ENCODE measurements at regions not wholly inside any gene's neighbourhood (a gene's known extent, or its start where the extent isn't known, plus 50 kb on each side); places are given as distances from the start of the nearest gene placed in this dataset.
"Not testable (repeated sequence)": the region's sequence is repeated elsewhere in the genome, so short reads cannot be mapped to it uniquely, and the experiment has no call there.

DNA sequence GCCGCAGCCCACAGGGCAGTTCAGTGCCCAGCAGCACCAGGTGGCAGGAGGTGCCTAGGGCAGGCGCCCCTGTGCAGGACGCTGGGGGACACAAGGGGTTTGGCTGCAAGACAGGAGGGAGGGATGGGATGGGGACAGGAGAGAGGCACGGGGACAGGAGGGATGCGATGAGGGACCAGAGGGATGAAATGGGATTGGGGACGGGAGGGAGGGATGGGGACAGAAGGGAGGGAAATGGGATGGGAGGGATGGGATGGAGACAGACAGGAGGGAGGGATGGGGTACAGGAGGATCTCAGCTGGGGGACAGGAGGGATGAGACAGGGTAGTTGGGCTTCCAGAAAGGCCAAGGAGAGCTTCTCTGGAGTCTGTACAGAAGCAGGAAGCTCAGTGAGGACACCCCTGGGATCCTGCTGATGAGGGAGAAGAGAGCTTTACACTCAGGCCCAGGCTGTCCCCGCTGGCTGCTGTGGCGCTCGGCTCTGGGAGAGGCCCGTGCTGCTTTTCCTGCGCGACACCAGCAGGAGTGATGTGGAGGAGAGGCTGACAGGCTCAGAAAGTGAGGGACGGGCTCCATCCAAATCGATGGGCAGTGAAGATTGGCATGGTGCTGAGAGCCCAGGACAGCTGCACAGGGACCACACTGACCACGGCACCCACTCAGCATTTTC, 400.8 kb downstream of the SMOC2 start:
- DNase-seq: no peak

DNA sequence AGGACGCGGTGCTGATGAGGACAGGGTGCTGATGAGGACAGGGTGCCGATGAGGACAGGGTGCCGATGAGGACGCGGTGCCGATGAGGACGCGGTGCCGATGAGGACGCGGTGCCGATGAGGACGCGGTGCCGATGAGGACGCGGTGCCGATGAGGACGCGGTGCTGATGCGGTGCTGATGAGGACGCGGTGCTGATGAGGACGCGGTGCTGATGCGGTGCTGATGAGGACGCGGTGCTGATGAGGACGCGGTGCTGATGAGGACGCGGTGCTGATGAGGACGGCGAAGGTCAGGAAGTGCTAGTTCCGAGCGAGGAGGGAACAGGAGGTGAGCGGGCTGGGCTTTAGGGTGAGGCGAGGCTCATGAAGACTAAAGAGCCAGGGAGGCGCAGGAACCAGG, 399.9 kb downstream of the SMOC2 start:
- not testable (repeated sequence) for DNase-seq

DNA sequence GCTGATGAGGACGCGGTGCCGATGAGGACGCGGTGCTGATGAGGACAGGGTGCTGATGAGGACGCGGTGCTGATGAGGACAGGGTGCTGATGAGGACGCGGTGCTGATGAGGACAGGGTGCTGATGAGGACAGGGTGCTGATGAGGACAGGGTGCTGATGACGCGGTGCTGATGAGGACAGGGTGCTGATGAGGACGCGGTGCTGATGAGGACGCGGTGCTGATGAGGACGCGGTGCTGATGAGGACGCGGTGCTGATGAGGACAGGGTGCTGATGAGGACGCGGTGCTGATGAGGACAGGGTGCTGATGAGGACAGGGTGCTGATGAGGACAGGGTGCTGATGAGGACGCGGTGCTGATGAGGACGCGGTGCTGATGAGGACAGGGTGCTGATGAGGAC, 399.3 kb downstream of the SMOC2 start:
- not testable (repeated sequence) for DNase-seq

DNA sequence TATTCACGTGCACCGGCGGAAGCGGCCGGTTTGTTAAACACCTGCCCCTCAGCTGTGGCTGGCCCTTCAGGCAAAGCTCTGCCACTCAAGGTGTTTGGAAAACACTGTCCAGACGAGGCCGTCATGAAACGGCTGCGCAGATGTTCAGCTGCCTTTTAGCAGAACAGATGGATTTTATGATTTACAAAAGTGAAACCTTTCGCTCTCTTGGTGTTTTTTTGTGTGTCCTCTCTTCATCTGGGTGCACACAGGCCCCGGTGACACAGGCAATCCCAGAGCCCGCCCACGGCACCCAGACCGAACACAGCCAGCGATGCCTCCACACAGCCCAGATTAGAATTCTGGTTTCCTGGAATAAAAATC, 397.0 kb downstream of the SMOC2 start:
- no peak for DNase-seq

DNA sequence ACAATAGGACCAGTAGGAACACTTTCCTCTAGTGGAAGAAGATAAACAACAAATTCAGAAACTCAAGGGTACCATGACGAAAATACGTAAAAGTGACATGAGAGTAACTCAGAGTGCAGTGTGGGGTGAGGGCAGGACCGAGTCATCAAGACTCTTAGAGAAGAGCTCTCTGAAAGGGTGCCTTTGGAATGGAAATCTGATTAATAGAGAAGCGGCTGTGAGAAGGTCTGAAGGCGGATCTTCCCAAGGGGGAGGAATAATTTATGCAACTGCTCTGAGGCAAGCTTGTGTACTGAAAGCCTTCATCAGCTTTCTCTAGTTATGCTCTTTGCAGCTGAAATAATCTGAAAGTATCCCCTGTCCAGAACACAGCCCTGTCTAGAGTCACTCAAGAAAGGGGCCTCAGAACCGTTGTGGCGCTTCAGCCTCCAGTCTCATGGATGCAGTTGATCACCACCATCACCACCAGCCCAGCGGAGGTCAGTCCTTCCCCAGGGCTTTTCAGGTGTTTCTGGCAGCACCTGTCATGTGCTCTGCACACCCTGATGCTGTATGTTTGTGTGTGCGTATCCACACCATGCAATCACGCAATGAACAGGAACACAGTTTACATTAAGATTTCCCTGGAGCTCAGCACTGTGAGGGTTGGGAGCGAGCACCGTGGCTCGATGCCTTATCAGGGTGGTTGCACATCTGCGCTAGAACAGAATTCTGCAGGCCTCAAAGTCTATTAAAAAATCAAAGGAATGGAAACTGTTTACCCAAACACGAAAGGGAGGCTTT, 396.5 kb downstream of the SMOC2 start:
- DNase-seq: no peak

DNA sequence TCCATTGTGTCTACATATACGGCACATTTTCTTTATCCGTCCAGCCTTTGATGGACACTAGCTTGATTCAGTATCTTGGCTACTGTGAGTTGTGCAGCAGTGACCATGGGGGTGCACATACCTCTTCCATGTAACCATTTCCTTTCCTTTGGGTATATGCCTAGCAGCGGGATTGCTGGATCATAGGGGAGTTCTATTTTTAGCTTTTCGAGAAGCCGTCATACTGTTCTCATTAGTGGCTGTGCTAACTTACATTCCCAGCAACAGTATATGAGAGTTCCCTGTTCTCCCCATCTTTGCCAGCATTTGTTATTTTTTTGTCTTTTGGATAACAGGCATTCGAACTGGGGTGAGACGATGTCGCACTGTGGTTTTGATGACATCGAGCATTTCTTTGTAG, 395.0 kb downstream of the SMOC2 start:
- no peak for DNase-seq

DNA sequence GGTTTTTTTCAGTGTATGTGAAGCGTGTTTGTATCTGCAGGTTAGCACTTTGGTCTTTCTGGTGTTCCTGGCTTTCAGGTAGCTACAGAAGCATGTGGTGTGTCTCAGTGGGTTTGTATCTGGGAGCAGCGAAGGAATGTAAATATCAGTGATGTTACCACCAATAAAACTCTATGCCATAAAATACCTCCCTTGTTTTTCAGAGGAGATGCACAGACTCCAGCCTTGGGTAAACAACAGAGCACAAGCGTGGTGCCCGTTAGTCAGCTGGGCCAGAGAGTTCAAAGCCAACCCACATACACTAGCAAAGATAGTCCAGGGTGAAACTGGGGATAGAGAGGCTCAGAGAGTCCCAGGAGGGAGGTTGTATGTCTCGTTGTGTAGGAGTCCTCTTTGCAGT, 393.8 kb downstream of the SMOC2 start:
- no peak for DNase-seq

DNA sequence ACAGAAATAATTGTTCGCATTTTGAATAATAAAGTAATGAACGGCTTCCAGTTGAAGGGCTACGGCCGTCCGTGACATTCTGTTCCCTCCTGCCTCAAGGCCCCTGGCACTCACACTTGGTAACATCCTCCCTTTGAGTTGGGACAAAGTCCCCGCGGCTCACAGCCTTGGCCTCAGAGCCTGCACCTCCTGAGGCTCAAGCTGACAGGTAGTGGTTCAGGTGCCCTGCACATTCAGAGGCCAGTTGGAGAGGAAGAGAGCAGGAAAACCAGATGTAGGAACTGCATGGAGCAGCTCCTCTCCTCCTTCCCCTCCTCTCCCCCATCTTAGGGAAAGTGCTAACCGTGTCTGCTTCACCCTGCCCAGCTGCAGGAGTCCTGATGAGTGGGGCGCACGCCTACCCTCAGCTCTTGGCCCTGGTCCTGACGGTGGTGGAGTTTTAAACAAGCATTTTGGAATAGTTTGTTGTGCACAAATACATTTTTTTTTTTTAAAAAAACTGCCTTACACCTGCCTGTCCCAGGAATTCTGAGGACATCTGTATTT, 393.1 kb downstream of the SMOC2 start:
- no peak for DNase-seq

DNA sequence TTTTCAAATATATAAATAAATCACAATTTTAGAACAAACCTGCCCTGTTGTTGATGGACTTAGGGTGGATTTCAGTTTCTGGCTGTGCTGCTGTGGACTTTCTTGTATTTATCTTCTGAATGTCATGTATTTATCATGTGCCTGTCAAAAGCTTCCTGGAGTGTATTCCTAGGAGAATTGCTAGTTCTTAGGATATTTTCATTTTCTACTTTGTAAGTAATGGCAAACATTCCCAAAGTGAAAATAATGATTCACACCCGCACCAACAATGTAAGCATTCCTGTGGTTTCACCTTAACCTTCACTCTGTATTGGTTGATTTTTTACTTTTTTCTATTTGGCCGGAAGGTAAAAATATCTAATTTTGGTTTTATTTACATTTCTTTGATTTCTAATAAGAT, 387.8 kb downstream of the SMOC2 start:
- no peak for DNase-seq

DNA sequence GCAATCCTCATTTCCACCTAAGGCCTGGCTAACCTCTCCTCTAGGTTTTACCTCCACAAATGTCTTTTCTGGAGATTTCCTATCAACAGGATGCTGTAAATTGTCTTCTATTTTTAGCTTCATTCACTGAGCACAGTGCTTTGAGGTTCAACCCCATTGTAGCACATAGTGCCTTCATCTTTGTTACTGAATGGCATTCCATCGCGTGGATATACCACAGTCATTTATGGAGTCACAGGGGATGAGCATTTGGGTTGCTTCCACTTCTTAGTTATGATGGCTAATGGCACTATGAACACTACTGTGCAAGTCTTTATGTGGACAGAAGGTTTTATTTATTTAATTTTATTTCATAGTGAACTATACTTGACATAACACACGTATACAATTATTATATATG, 387.1 kb downstream of the SMOC2 start:
- DNase-seq: no peak

DNA sequence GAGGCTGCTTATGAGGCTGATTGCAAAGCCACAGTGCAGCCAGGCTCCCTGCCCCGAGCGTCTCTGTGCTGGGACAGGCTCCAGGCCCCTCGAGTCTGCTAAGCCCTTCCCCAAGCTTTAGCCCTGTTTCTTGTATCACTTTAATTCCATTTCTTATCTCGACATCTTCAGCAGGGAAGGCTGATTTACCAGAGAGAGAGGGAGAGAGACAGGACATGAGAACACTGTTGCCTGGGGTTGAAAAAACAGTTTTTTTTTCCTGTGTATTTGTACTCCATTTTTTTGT, 386.5 kb downstream of the SMOC2 start:
- DNase-seq: no peak

DNA sequence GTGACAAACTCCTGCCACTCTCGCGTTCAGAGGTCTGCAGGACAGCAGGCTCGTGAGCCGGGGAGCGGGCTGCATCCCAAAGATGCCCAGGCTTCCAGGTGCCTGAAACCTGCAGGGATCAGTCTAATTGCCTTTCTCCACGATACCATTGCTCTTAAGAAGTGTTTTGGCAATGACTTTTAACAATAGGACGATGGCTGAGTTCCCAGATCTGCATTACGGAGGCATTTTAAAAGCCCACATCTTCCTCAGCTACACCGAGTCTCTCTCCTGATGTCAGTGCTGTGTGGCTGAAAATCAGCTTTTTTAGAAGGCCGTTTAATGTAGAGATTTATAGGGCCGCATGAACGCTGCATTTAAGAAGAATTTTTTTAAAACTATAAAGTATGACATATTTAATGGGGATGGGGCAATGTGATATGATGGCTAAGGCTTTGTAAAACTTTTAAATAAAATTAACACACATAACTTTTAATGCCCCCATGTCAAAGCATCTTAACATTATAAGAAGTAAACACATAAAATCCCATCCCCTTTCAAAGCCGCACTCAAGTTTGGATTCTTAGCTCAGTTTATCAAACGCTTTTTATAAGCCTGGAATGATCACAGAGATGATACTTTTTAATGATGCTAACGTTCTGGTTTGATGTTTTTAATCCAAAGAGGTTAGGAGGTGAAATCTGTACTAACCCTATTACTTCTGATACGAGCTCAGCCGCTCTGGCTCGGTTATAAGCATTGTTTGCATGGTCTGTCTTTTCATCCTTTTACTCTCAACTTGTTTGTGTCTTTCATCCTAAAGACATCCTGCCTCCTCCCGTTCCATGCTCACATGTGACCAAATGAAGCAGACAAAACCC, 386.0 kb downstream of the SMOC2 start:
- DNase-seq: no peak

DNA sequence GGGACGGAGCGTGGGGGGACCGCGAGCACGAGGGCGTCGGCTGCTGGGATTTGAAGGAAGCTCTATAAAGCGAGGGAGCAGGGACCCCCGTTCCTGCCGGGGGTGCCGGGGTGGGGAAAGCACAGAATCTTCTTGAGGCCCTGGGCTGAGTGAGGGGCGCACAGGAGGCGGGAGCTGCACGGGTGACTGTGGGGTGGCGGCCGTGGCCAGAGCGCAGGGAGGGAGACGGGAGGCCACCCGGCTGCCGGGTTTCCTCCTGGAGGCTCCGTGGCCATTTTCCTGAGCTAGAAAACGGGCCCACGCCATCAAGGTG, 385.1 kb downstream of the SMOC2 start:
- DNase-seq: no peak

DNA sequence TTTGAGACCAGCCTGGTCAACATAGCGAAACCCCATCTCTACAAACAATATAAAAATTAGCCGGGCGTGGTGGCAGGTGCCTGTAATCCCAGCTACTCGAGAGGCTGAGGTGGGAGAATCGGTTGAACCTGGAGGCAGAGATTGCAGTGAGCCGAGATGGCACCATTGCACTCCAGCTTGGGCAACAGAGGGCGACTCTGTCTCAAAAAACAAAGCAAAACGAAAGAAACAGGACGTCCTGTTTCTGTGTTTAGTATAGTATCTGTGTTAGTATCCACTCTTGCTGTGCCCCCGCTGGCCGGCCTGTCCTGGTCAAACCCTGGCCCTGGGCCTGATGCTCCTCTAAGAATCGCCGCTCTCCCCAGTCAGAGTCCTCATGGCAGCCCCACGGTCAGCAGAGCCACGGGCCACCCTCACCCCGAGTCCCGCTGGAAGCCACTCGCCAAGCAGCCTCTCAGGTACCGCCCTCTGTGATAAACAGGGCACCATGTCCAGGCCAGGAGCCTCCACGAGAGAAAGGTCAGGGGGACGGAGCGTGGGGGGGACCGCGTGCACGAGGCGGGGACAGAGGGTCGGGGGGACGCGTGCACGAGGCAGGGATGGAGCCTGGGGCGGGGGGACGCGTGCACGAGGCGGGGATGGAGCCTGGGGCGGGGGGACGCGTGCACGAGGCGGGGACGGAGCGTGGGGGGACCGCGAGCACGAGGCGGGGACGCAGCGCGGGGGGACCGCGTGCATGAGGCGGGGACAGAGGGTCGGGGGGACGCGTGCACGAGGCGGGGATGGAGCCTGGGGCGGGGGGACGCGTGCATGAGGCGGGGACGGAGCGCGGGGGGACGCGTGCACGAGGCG, 384.5 kb downstream of the SMOC2 start:
- no peak for DNase-seq

DNA sequence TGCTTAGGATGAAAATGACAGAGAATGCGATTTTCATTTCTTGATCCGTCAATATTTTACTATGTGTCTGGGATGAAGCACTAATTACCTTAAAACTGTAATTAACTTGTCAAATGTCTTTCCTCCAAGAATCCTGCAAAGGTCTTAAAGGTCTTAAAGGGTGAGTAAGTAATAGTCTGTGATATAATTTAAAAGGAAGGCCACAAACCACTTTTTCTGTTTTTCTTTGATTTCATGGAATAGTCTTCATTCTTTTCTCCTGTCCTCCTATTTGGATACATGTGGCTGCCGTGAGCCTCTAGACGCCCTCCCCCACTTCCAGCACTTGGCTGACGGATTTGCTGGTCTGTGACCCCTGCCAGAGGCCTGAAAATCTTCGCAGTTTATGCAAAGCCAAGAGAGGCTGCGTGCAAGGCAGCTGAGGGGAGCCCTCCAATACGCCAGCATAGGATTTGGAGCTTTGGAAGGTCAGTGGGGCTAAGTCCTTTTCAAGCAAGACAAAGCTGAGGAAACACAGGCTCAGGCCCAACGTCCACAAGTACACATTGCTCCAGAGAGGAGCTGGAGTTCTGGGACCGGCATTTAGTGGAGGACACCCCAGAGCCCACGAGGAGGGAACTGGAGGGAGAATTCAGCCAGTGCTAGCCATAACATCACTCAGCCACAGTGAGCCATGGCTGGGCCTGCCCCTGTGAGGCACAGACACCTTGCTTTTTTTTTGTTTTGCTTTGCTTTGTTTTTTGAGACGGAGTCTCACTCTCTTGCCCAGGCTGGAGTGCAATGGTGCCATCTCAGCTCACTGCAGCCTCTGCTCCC, 382.6 kb downstream of the SMOC2 start:
- DNase-seq: no peak

DNA sequence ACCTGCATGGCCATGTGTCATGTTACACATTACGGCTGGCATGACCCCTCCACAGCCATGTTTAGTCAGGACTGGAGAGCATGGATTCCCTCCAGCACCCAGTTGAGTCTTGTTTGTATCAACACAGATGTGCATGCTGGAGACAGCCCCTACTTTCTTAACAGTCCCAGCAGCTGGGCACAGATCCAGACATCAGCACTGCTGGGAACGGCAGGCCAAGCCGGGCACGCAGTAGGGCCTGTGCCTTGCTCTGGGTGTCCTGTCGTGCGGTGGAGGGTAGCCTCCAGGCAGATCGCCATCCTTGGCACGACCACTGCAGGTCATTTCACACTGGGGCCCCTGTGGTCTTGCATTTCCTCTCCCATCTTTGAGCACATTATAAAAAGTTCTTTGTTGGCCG, 381.4 kb downstream of the SMOC2 start:
- DNase-seq: no peak

DNA sequence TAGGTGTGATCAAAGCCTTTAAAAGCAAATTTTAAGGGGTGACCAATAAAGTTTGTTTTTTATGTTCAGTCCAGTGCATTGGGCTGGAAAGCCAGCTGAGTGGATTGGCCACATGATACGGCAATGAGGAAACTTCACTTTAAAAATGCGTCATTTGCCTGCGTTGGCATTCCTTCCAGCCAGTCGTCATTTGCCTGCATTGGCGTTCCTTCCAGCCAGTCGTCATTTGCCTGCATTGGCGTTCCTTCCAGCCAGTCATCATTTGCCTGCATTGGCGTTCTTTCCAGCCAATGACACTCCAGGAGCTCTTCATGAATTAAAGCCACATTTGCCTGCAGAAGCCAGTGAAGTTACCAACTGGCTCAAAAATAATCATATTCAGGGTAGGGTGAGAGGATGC, 378.6 kb downstream of the SMOC2 start:
- no peak for DNase-seq

DNA sequence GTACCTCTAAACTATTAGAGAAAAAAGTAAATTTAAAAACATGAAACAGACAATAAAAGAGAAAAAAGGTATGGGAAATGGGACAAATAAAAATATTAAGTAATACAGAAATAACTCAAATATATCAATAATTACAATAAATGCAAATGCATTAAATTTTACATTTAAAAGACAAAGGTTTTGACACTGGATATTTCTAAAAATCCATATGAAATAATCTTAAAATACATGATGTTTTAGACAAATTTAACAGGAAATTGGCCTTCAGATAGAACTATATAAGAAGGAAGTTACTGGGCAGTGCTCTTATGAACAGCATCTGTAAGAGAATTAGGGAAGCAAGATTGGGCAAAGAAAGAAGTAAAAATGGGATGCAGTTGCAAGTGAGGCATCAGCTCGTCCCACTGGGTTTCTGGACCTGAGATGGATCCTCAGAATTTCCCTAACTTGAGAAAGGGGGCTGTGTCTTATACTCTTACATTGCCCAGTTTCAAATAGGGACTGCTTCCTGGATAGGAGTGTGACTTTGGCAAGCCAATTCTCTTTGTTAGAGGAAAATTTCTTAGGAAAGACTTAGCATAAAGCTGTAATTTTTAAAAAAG, 376.7 kb downstream of the SMOC2 start:
- no peak for DNase-seq

DNA sequence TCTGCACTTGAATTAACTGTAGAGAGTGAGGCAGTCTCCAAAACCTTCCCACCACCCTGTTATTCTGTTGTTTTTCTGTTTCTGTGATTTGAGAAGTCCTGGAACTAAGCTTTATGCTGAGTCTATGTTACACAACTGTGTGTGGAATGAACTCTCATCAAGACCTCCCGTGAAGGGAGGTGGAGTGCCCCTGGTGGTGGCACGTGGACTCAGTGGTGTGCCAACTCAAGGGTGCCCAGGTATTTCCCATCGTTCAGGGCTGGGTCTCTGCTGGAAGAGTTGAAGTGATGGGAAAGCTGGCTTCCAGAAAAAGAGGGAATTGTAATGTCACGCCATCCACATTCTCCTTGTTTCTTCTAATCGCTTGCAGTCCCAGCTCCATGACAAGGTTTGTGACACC, 374.2 kb downstream of the SMOC2 start:
- DNase-seq: no peak

DNA sequence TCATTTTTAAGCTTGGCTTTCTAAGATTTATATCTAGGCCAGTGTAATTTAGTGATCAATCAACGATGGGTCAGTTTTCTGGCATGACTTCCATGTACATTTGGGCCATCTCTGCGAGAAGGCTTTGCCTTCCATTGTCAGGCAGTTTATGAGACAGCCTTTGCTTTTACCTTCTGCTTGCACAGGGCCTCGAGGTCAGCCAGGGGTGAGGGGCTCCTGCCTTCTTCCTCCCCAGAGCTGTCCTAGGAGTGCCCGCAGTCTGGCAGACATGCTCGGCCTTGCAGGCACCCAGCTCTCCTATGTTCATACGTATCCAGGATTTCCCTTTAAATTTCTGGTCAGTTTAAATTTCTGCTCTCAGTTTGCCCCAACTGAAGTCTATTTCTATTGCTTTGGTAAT, 367.2 kb downstream of the SMOC2 start:
- no peak for DNase-seq

DNA sequence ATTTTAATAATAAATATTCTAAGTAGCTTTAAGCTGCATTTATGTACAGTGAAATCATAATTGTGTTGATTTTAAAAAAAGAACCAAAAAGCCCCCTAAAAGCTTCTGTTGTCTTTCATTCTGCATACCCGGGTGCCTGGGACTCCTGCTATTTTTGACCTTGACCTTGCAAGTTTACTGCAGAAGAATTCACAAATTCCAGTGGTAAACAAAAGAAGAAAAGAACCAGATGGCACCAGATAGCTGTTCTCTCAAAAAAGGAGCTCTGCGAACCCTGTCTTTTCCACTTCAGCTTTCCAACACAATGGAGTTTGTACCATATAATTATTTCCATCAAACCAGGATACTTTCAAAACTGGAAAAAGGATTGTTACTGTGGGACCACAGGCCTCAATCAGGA, 363.3 kb downstream of the SMOC2 start:
- no peak for DNase-seq

DNA sequence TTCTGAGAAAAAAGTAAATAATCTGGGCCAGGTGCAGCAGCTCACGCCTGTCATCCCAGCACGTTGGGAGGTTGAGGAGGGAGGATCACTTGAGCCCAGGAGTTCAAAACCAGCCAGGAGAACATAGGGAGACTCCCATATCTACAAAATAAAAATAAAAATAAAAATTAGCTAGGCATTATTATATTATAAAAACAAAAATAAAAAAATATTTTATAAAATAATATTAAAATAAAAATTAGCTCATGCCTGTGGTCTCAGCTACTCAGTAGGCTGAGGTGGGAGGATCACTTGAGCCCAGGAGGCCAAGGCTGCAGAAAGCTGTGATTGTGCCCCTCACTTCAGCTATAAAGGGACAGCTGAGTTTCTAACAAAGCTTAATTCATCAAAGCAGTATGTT, 362.9 kb downstream of the SMOC2 start:
- no peak for DNase-seq

Measured in stimulated activated naive CD4-positive, alpha-beta T cell (primary cell).